ENCODE measurements at regions not wholly inside any gene's neighbourhood (a gene's known extent, or its start where the extent isn't known, plus 50 kb on each side); places are given as distances from the start of the nearest gene placed in this dataset.

DNA sequence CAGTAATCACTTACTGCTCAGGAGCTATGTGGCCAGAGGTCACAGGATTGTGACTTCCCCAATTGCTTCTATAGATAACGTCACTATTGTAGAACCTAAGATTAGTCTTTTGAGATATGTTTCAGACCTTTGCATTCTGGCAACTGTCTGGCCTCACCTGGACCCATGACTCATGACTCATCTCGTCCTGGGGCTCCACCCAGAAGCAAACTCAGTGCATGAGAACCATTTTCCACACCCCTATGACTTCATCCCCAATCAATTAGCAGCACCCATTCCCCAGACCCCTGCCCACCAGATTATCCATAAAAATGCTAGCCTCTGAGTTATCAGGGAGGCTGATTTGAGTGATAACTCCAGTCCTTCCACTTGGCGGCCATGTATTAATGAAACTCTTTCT lies 186.9 kb downstream of the EMP1 start:
- DNase-seq = no peak
- H3K36me3 Mint-ChIP-seq = no peaks in the 10 kb centered on the region
- no peak overlapping the region for H3K27ac Mint-ChIP-seq
- CTCF ChIA-PET = no interaction called here
- H3K4me1 Mint-ChIP-seq = no peaks in the 10 kb centered on the region
- H3K9me3 Mint-ChIP-seq = no peaks in the 10 kb centered on the region
- peaks cover 11% of the 10 kb centered on the region for H3K27me3 Mint-ChIP-seq
- no peak overlapping the region for H3K4me3 Mint-ChIP-seq

DNA sequence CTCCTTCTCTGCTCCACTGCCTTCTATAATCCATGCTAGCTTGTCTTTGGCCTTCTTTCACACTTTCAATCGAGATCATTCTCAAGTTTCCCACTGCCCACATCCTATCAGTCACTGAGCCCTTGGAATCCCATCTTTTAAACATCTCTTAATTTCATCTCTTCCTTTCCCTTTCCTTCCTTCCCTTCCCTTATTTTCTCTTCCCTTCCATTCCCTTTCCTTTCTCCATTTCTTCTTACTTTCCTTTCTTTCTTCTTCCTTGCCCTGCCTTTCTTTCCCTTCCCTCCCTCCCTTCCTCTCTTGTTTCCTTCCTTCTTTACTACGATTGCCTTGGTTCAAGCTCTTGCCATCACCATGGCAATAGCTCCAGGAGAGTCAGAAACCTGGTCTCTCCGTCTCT lies 183.8 kb downstream of the EMP1 start:
- CTCF ChIA-PET = interaction anchor here (1.1 kb wide), 1 partner anchor 18 kb away, joined by 3 read pairs; no protein-coding TSS in a partner anchor
- Mint-ChIP-seq H3K27ac (no peak overlapping the region), H3K9me3 (no peaks in the 10 kb centered on the region), H3K4me1 (no peaks in the 10 kb centered on the region), H3K36me3 (no peaks in the 10 kb centered on the region), H3K4me3 (no peak overlapping the region), H3K27me3 (peaks cover 11% of the 10 kb centered on the region)
- no peak for DNase-seq

DNA sequence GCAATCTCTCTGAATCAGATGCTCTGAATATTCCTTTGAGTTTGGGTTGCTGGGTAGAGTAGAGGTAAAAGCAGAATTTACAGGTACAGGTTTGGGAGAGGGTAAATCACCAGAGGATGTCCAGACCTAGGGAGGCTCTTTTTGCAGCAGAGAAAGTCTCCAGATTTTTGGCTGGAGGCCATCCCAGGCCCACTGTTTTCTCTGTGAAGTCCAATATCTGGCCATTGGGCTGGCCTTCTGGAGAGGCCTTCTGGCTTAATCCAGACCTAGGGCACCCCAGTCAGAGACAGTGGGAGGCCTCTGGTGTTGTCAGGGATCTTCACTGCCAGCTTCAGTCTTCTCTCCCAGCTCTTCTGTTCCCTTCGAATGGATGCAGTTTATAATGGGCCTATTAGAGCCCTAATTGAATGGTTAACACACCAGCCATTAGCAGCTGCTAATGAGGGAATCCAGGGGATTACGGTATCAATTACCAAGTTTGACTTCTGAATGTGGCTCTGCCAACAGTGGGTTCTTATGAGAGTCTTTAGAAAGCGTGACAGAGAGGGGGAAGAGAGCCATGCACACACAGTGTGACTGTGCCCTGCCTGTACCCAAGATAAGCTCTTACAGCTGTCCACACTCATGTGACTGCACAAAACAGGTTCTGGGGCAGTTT lies 183.1 kb downstream of the EMP1 start:
- no peaks in the 10 kb centered on the region for H3K4me1 Mint-ChIP-seq

DNA sequence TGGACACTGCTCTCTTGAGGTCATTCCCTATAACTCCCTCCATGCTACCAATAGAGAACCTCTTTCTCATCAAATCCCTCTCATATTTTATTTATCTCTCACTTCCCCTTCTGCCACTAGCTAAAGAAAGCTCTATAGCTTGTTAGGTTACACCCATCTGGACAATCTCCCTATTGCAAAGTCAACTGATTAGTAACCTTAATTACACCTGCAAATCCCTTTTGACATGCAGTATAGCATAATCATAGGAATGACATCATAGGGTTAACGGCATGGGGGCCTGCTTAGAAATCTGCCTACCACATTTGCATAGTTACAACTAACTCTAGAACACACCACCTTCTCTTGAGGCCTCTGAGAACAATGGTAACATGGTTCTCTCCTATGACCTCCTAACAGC lies 181.2 kb downstream of the EMP1 start:
- Mint-ChIP-seq H3K27ac (no peak overlapping the region), H3K27me3 (peaks cover 8% of the 10 kb centered on the region), H3K4me3 (no peak overlapping the region), H3K9me3 (no peaks in the 10 kb centered on the region), H3K36me3 (no peaks in the 10 kb centered on the region), H3K4me1 (no peaks in the 10 kb centered on the region)
- CTCF ChIA-PET = interaction anchor here (1.0 kb wide), 1 partner anchor 15 kb away, joined by 3 read pairs; no protein-coding TSS in a partner anchor
- no peak for DNase-seq

More for the DNA sequence above, 183.1 kb downstream of the EMP1 start:
- Mint-ChIP-seq H3K9me3 (no peaks in the 10 kb centered on the region), H3K27me3 (peaks cover 11% of the 10 kb centered on the region), H3K36me3 (no peaks in the 10 kb centered on the region), H3K27ac (no peak overlapping the region), H3K4me3 (no peak overlapping the region)
- CTCF ChIA-PET = interaction anchor here (1.1 kb wide), 1 partner anchor 17 kb away, joined by 3 read pairs; no protein-coding TSS in a partner anchor
- no peak for DNase-seq

DNA sequence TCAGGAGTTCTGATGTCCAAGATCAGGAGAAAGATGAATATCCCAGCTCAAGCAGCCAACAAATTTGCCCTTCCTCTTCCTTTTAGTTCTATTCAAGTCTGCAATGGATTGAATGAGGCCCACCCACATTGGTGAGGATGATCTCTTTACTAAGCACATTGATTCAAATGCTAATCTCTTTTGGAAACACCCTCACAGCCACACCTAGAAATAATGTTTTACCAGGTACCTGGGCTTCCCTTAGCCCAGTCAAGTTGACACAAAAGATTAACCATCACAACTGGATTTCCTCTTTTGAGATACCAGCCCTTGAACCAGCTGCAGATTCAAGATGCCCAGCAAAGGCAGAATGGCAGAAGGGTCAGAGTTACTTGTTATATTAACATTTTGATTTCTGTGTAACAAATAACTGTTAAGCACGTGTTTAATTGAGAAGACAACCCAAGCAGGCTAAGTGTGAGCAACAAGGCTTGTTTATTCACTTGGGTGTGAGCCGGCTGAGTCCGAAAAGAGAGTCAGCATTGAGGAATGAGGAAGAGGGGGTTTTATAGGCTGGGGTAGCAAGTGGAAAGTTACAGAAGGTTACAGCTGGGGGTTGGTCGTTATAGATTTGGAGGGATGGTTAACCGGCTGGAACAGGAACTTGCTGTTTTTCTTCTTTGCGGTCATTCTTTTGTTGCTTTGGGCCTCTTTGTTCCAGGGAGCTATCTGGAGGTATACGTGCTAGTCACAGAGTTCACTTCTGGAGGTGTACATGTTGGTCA lies 180.3 kb downstream of the EMP1 start:
- CTCF ChIA-PET = interaction anchor here (0.5 to 1.0 kb wide), 2 partner anchors 14 to 140 kb away, joined by 3 to 7 read pairs; no protein-coding TSS in a partner anchor
- Mint-ChIP-seq H3K4me1 (no peaks in the 10 kb centered on the region), H3K4me3 (no peak overlapping the region), H3K27me3 (peaks cover 8% of the 10 kb centered on the region), H3K9me3 (no peaks in the 10 kb centered on the region), H3K27ac (no peak overlapping the region), H3K36me3 (no peaks in the 10 kb centered on the region)
- no peak for DNase-seq

DNA sequence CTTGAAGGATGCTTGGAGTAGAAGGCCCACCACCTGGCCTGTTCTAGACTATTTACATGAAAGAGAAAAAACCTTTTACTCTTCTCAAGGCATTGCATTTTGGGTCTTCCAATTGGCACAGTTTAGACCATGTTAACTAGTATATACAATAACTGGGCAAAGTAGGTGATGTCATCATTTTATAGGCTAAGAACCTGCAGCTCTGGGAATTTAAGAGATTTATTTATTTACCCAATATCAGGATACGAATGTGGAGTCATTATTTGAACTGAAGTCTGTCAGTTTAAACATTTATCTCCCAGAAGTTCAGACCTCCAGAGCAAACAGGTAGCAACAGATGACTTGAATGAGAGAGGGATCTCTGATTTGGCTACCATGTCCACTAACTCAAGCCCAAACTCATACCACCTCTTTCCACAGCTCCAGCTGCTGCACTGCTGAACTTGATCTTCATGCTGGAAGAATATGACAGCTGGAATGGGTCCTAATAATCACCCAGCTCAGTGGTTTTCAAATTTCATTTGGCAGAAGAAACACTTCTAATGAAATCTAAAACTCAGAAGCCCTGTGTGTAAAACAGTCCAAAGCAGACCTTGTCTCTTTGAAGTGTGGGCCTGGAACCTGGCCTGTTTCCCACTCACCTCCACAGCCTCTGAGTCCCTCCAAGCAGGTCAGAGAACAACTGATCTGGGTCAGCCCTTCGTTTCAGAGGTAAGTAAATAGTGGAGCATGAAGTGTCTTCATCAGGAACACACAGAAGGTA lies 179.2 kb downstream of the EMP1 start:
- H3K27me3 Mint-ChIP-seq = peaks cover 11% of the 10 kb centered on the region
- no peak for DNase-seq
- H3K9me3 Mint-ChIP-seq = no peaks in the 10 kb centered on the region
- CTCF ChIA-PET = interaction anchor here (0.6 kb wide), 1 partner anchor 15 kb away, joined by 3 read pairs; no protein-coding TSS in a partner anchor
- no peak overlapping the region for H3K4me3 Mint-ChIP-seq
- no peaks in the 10 kb centered on the region for H3K36me3 Mint-ChIP-seq
- no peak overlapping the region for H3K27ac Mint-ChIP-seq
- no peaks in the 10 kb centered on the region for H3K4me1 Mint-ChIP-seq

DNA sequence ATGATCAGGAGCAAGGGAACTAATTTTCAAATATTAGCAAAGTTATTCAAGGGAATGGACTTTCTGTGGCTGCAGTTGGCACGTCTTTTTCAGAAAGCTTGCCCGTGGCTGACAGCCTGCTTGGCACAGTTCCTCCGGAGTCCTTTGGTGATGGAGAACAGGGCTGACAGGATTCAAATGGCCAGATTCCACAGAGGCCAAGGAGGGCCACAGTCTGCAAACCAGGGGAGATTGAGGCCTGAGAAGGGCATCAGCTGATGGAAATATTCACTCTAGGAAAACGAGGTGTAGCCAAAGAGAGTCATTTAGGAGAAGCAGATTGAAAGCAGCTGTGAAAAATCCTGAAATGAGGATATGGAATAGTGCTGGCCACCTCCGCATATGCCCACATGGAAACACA lies 178.3 kb downstream of the EMP1 start:
- Mint-ChIP-seq H3K27ac (no peak overlapping the region), H3K36me3 (no peaks in the 10 kb centered on the region), H3K9me3 (no peaks in the 10 kb centered on the region), H3K4me3 (no peak overlapping the region), H3K4me1 (no peaks in the 10 kb centered on the region), H3K27me3 (peaks cover 6% of the 10 kb centered on the region)
- DNase-seq = no peak
- CTCF ChIA-PET = no interaction called here

DNA sequence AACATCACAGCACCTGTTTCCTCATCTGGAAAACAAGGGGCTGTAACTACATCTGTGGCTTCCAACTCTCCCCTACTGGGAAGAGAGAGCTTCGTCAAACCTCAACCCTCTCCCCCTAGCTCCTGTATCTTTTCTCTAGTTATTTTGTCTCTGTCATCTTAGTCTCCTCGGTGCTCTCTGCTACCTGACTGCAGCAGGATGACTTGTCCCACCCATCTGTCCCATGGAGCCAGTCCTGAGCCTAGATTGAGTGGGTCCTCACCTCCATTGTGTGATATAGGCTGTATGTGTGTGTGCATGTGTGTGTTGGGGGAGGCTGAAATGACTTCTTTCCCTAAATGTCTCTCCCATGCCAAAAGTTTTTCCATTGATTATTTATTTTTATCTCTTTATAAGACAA lies 177.3 kb downstream of the EMP1 start:
- H3K27me3 Mint-ChIP-seq = peaks cover 6% of the 10 kb centered on the region
- H3K36me3 Mint-ChIP-seq = no peaks in the 10 kb centered on the region
- H3K4me1 Mint-ChIP-seq = no peaks in the 10 kb centered on the region
- CTCF ChIA-PET = no interaction called here
- no peak overlapping the region for H3K27ac Mint-ChIP-seq
- H3K9me3 Mint-ChIP-seq = no peaks in the 10 kb centered on the region
- no peak overlapping the region for H3K4me3 Mint-ChIP-seq
- DNase-seq = no peak

DNA sequence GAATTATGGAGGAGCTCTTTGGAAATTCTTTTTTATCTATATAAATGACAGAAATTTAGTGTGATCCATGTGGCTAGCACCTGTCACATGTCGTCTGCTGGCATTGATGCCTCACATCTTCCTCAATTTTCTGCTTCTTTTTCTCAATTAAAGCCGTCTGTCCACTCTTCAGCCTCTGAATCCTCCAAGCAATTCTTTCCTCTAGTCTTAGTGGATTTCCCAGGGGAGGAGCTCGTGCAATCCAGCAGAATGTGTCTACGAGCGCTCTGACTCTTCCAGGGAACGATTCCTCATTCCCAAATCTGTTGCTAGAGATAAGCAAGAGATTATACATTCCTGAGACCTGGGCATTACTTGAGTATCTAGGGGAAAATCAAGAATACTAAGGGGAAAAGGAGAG lies 176.6 kb downstream of the EMP1 start:
- no peaks in the 10 kb centered on the region for H3K9me3 Mint-ChIP-seq
- no peaks in the 10 kb centered on the region for H3K36me3 Mint-ChIP-seq
- no peak overlapping the region for H3K27ac Mint-ChIP-seq
- CTCF ChIA-PET = interaction anchor here (0.6 kb wide), 1 partner anchor 176 kb away, joined by 3 read pairs; no protein-coding TSS in a partner anchor
- no peaks in the 10 kb centered on the region for H3K4me1 Mint-ChIP-seq
- H3K4me3 Mint-ChIP-seq = no peak overlapping the region
- peaks cover 6% of the 10 kb centered on the region for H3K27me3 Mint-ChIP-seq
- no peak for DNase-seq

DNA sequence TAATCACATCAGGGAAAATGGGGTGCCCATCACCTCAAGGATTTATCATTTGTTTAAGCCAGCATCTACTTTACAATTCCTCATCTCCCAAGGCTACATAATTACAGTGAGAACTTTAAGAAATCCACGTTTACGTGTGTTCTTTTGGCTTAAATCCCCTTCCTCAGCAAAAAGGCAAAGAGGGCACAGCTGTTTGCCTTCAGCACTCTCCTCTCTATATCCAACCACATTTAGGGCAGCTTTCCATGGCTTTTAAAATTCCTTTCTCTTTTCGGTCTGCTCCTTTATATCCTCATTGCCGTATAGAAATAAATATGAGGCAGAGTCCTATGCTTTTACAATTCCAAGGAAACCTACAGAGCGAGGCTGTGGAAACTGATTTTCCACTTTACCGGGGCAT lies 175.9 kb downstream of the EMP1 start:
- CTCF ChIA-PET = interaction anchor here (1.0 to 1.9 kb wide), 3 partner anchors 10 to 117 kb away, joined by 3 to 14 read pairs (median 3); no protein-coding TSS in a partner anchor
- no peaks in the 10 kb centered on the region for H3K36me3 Mint-ChIP-seq
- H3K9me3 Mint-ChIP-seq = no peaks in the 10 kb centered on the region
- peaks cover 6% of the 10 kb centered on the region for H3K27me3 Mint-ChIP-seq
- H3K4me1 Mint-ChIP-seq = no peaks in the 10 kb centered on the region
- no peak overlapping the region for H3K4me3 Mint-ChIP-seq
- no peak for DNase-seq
- no peak overlapping the region for H3K27ac Mint-ChIP-seq

DNA sequence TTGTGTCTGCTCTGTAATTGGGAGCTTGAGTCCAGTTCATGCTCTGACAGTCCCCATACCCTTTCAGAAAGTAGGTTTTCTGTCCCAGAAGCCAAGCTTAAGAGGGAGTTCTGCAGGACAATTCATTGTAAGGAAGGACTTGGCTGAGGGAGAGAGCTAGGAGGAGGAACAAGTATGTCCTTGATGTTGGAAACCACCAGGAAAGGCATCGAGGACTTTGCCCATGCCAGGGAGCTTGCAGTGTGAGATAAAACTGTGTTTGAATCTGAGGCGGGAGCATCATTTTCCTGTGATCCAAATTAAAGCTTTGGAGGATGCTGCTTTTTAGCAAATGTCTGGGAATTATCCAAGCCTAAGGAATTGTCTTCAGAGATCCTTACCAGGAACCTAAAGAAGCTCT lies 175.3 kb downstream of the EMP1 start:
- no peaks in the 10 kb centered on the region for H3K9me3 Mint-ChIP-seq
- no peaks in the 10 kb centered on the region for H3K36me3 Mint-ChIP-seq
- H3K27me3 Mint-ChIP-seq = peaks cover 6% of the 10 kb centered on the region
- CTCF ChIA-PET = interaction anchor here (1.0 to 1.9 kb wide), 3 partner anchors 10 to 116 kb away, joined by 3 to 14 read pairs (median 3); no protein-coding TSS in a partner anchor
- no peak for DNase-seq
- no peak overlapping the region for H3K4me3 Mint-ChIP-seq
- H3K4me1 Mint-ChIP-seq = no peaks in the 10 kb centered on the region
- H3K27ac Mint-ChIP-seq = no peak overlapping the region

DNA sequence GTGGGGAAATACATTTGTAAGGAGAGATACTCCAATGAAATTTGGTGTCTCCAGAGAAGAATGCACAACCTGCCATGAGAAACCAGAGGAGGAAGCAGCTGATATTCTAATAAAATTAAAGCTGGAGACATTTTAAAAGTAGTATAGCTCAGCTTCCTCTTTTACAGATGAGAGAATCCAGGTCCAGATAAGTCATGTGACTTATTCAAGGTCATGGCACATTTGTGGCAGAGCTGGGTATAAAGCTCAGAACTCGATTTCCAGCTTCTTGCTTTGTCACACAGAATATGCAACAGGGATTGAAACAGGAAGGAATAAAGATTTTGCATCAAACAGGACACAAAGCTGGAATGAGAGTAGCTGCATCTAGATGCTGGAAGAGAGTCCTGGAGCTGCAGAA lies 174.8 kb downstream of the EMP1 start:
- Mint-ChIP-seq H3K4me1 (no peaks in the 10 kb centered on the region), H3K4me3 (no peak overlapping the region), H3K36me3 (no peaks in the 10 kb centered on the region), H3K27me3 (peaks cover 6% of the 10 kb centered on the region), H3K27ac (no peak overlapping the region), H3K9me3 (no peaks in the 10 kb centered on the region)
- CTCF ChIA-PET = interaction anchor here (1.0 to 1.9 kb wide), 3 partner anchors 9 to 116 kb away, joined by 3 to 14 read pairs (median 3); no protein-coding TSS in a partner anchor
- no peak for DNase-seq

DNA sequence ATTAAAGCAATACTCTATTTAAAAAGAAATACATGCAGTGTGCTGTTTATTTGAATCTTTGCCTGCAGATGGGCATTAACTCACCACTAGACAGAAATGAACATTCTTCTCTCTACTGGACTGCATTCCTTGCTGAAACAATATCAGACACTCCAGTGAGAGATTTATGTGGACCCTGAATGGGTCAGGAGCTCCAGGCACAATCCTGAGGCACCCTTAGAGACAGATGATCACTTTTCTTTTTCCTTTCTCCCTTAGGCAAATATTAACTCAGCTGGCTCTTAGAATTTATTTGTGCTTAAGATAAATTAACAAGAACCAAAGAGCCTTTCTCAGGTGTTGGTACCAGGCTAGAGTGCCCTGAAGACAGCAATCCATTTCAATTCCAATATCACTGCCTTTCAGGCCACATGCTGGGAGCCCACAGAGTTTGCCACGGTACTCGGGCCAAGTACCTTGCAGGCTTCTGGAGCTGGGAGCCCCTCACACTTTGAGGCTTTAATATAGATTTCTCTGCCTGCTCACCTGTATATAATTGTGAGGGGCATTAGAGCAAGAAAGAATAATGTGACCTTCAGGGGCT lies 173.0 kb downstream of the EMP1 start:
- Mint-ChIP-seq H3K27me3 (peaks cover 6% of the 10 kb centered on the region), H3K4me3 (no peak overlapping the region), H3K36me3 (no peaks in the 10 kb centered on the region), H3K4me1 (no peaks in the 10 kb centered on the region), H3K27ac (no peak overlapping the region), H3K9me3 (no peaks in the 10 kb centered on the region)
- CTCF ChIA-PET = no interaction called here
- no peak for DNase-seq

DNA sequence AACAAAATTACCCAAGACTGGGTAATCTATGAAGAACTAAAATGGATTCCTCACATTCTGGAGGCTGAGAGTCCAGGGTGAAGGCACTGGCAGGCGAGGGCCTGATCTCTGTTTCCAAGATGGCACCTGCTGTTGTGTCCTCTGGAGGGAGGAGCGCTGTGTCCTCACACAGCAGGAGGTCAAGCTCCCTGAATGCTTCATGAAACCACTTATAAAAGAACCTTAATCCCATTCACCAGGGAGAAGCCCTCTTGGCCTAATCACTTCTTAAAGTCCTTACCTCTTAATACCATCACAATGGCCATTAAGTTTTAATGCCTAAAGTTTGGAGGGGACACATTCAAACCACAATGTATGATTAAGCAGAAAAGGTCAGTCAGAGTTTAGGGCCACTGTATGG lies 172.4 kb downstream of the EMP1 start:
- DNase-seq = no peak

More for the DNA sequence above, 172.4 kb downstream of the EMP1 start:
- Mint-ChIP-seq H3K27me3 (peaks cover 6% of the 10 kb centered on the region), H3K4me3 (no peak overlapping the region), H3K27ac (no peak overlapping the region), H3K9me3 (no peaks in the 10 kb centered on the region), H3K4me1 (no peaks in the 10 kb centered on the region), H3K36me3 (no peaks in the 10 kb centered on the region)
- CTCF ChIA-PET = no interaction called here

Measured in activated naive CD4-positive, alpha-beta T cell treated with anti-CD3 and anti-CD28 coated beads, Interleukin-2, amount 10 ng/mL, durations not matched to agents 7 days and 5 days (primary cell).